ENCODE measurements at regions not wholly inside any gene's neighbourhood (a gene's known extent, or its start where the extent isn't known, plus 50 kb on each side); places are given as distances from the start of the nearest gene placed in this dataset.

GRCh38 chr15:100705841-100706240 is 103.5 kb downstream of the ASB7 start:
- no peak overlapping the region for H3K4me2 ChIP-seq (replicated peaks; ENCODE audit: low read depth, low read length, poor library complexity, severe bottlenecking)
- Mint-ChIP-seq H3K4me1 (no peaks in the 10 kb centered on the region), H3K27me3 (peaks cover 30% of the 10 kb centered on the region), H3K27ac (no peak overlapping the region), H3K9me3 (ENCODE audit: insufficient read depth) (no peaks in the 10 kb centered on the region), H3K4me3 (no peak overlapping the region)
- H3K27me3 ChIP-seq (replicated peaks in 1 of 4; ENCODE audit: control extremely low read depth in 1 of 4, control insufficient read depth in 3 of 4, insufficient read depth in 4 of 4, low read length in 3 of 4), result peaks cover 0 to 3% (median 1%) of the 10 kb centered on the region in 4 experiments
- no peak overlapping the region for H3K27ac ChIP-seq (ENCODE audit: low read length in 2 of 2)
- intact Hi-C loops (cut with micrococcal nuclease), result no loop called here
- ChIA-PET CTCF (no interaction called here), POLR2A (no interaction called here)
- no peak for ATAC-seq (ENCODE audit: low read depth)
- DNase-seq, result no peak
- no peak overlapping the region for H3K9ac ChIP-seq (ENCODE audit: low read length)
- H3K79me2 ChIP-seq (ENCODE audit: control insufficient read depth, insufficient read depth, low read length), result no peaks in the 10 kb centered on the region
- H3K36me3 ChIP-seq (replicated peaks in 1 of 2; ENCODE audit: control extremely low read depth in 1 of 2, control insufficient read depth in 1 of 2, extremely low read depth in 1 of 2, insufficient read depth in 2 of 2, low read length in 1 of 2), result no peaks in the 10 kb centered on the region
- H2AFZ ChIP-seq (ENCODE audit: insufficient read depth, low read depth, low read length, poor library complexity, severe bottlenecking), result no peak overlapping the region
- 79% methylated on average over 9 of the region's 11 CpGs for WGBS (ENCODE audit: insufficient coverage)
- H3K4me1 ChIP-seq (ENCODE audit: control insufficient read depth in 2 of 2, insufficient read depth in 2 of 2, low read length in 2 of 2), result no peaks in the 10 kb centered on the region
- TF ChIP-seq CTCF (IDR thresholded peaks at IDR 0.05) (no peak), EZH2 (IDR thresholded peaks at IDR 0.05; ENCODE audit: borderline replicate concordance, insufficient read depth, low read depth, low read length, poor library complexity, severe bottlenecking) (no peak)
- H3K9me3 ChIP-seq (ENCODE audit: control extremely low read depth in 1 of 3, control insufficient read depth in 2 of 3, insufficient read depth in 1 of 3, low read length in 2 of 3), result peaks cover 0 to 12% (median 0%) of the 10 kb centered on the region in 3 donors
- no peaks in the 10 kb centered on the region for H4K20me1 ChIP-seq (ENCODE audit: control insufficient read depth, insufficient read depth, low read length, poor library complexity, severe bottlenecking)
- H3K4me3 ChIP-seq (ENCODE audit: control extremely low read depth in 1 of 5, extremely low read depth in 1 of 5, insufficient read depth in 1 of 5, low read depth in 2 of 5, low read length in 4 of 5), result no peak overlapping the region

GRCh38 chr15:100707229-100707628 is 104.8 kb downstream of the ASB7 start:
- peaks cover 24% of the 10 kb centered on the region for H3K27me3 Mint-ChIP-seq
- intact Hi-C loops (cut with micrococcal nuclease), result no loop called here
- H3K27me3 ChIP-seq (replicated peaks in 1 of 4; ENCODE audit: control extremely low read depth in 1 of 4, control insufficient read depth in 3 of 4, insufficient read depth in 4 of 4, low read length in 3 of 4), result peaks cover 0 to 3% (median 0%) of the 10 kb centered on the region in 4 experiments
- no peak overlapping the region for H3K27ac ChIP-seq (ENCODE audit: low read length in 2 of 2)
- no peak overlapping the region for H3K9ac ChIP-seq (ENCODE audit: low read length)
- no peak overlapping the region for H3K4me3 ChIP-seq (ENCODE audit: control extremely low read depth in 1 of 5, extremely low read depth in 1 of 5, insufficient read depth in 1 of 5, low read depth in 2 of 5, low read length in 4 of 5)
- no peaks in the 10 kb centered on the region for H4K20me1 ChIP-seq (ENCODE audit: control insufficient read depth, insufficient read depth, low read length, poor library complexity, severe bottlenecking)
- DNase-seq (no peak), ATAC-seq (ENCODE audit: low read depth) (no peak)
- no peak overlapping the region for H3K27ac Mint-ChIP-seq
- no peak overlapping the region for H2AFZ ChIP-seq (ENCODE audit: insufficient read depth, low read depth, low read length, poor library complexity, severe bottlenecking)
- no peak overlapping the region for H3K4me3 Mint-ChIP-seq
- no peaks in the 10 kb centered on the region for H3K36me3 ChIP-seq (replicated peaks in 1 of 2; ENCODE audit: control extremely low read depth in 1 of 2, control insufficient read depth in 1 of 2, extremely low read depth in 1 of 2, insufficient read depth in 2 of 2, low read length in 1 of 2)
- no peaks in the 10 kb centered on the region for H3K4me1 ChIP-seq (ENCODE audit: control insufficient read depth in 2 of 2, insufficient read depth in 2 of 2, low read length in 2 of 2)
- no peaks in the 10 kb centered on the region for H3K79me2 ChIP-seq (ENCODE audit: control insufficient read depth, insufficient read depth, low read length)
- WGBS (ENCODE audit: insufficient coverage), result 100% methylated on average over 2 of the region's 4 CpGs
- no peaks in the 10 kb centered on the region for H3K9me3 Mint-ChIP-seq (ENCODE audit: insufficient read depth)
- peaks cover 0 to 12% (median 0%) of the 10 kb centered on the region in 3 donors for H3K9me3 ChIP-seq (ENCODE audit: control extremely low read depth in 1 of 3, control insufficient read depth in 2 of 3, insufficient read depth in 1 of 3, low read length in 2 of 3)
- H3K4me1 Mint-ChIP-seq, result no peaks in the 10 kb centered on the region
- POLR2A ChIA-PET, result no interaction called here
- TF ChIP-seq CTCF (IDR thresholded peaks at IDR 0.05) (no peak), EZH2 (IDR thresholded peaks at IDR 0.05; ENCODE audit: borderline replicate concordance, insufficient read depth, low read depth, low read length, poor library complexity, severe bottlenecking) (no peak)
- CTCF ChIA-PET, result no interaction called here
- H3K4me2 ChIP-seq (replicated peaks; ENCODE audit: low read depth, low read length, poor library complexity, severe bottlenecking), result no peak overlapping the region
